IPS DF 19.7 (cell line): ENCODE measurements at regions not wholly inside any gene's neighbourhood (a gene's known extent, or its start where the extent isn't known, plus 50 kb on each side); places are given as distances from the start of the nearest gene placed in this dataset.

Experiments used
- DNase-seq: peaks from one replicate; pipeline ENCODE4 v3.0.0-alpha.2; 2013; ENCODE audit warnings: low read depth, low spot score

- peak; percentile 9 for DNase-seq
Observed at GRCh38 chr9:106799152-106799551, 63.8 kb upstream of the ZNF462 start.

GRCh38 chr9:106800701-106801270 lies 62.2 kb upstream of the ZNF462 start:
- no peak for DNase-seq

- no peak for DNase-seq
Observed at GRCh38 chr9:106801816-106802215, 61.1 kb upstream of the ZNF462 start.
